CD14-positive monocyte (primary cell): ENCODE measurements at regions not wholly inside any gene's neighbourhood (a gene's known extent, or its start where the extent isn't known, plus 50 kb on each side); places are given as distances from the start of the nearest gene placed in this dataset.

ENCODE experiments used
- DNase-seq, 3 donors: peaks; one replicate each; pipeline ENCODE4 v3.0.0-alpha.2; 2011 to 2022
- H2AFZ ChIP-seq: 2 replicates; pipeline ENCODE4 v1.6.0; 2012; ENCODE audit warnings: mild to moderate bottlenecking, low read depth, low read length, inconsistent platforms; ENCODE audit not compliant: insufficient read depth, poor library complexity, severe bottlenecking
- H3K27ac ChIP-seq, 2 donors: 1 replicate in 1 of 2; 2 replicates in 1 of 2; pipeline ENCODE4 v1.5.1; 2012 to 2013; ENCODE audit warnings: low read length in 2 of 2, control low read depth in 1 of 2, inconsistent platforms in 1 of 2, low read depth in 1 of 2, mild to moderate bottlenecking in 1 of 2
- H3K27me3 ChIP-seq, 2 donors: one replicate each; pipeline versions ENCODE4 v1.6.0 to v1.6.1; 2011 to 2013; ENCODE audit warnings: low read length in 2 of 2; ENCODE audit not compliant: control insufficient read depth in 2 of 2, insufficient read depth in 2 of 2
- H3K36me3 ChIP-seq, 2 donors: replicated peaks in 1 of 2; 1 replicate in 1 of 2; 2 replicates in 1 of 2; pipeline versions ENCODE4 v1.5.1 to v1.6.1; 2012 to 2013; ENCODE audit warnings: low read length in 2 of 2, control low read depth in 1 of 2, inconsistent platforms in 1 of 2, mild to moderate bottlenecking in 1 of 2; ENCODE audit not compliant: insufficient read depth in 2 of 2, control insufficient read depth in 1 of 2
- H3K4me1 ChIP-seq, 2 donors: 1 replicate in 1 of 2; 2 replicates in 1 of 2; pipeline versions ENCODE4 v1.5.1 to v1.6.1; 2012 to 2013; ENCODE audit warnings: low read length in 2 of 2, control low read depth in 1 of 2, inconsistent platforms in 1 of 2, mild to moderate bottlenecking in 1 of 2, moderate library complexity in 1 of 2; ENCODE audit not compliant: insufficient read depth in 2 of 2, control insufficient read depth in 1 of 2
- H3K4me2 ChIP-seq: replicated peaks from 2 replicates; pipeline ENCODE3; 2012; ENCODE audit warnings: low read length, moderate library complexity, mild to moderate bottlenecking; ENCODE audit not compliant: poor library complexity, severe bottlenecking; ENCODE audit errors: extremely low read depth
- H3K4me3 ChIP-seq, 3 experiments: fragments of 200-600 bp in 1 of 3; sonication (generic) in 1 of 3; replicated peaks in 1 of 3; 1 replicate in 2 of 3; 2 replicates in 1 of 3; pipeline ENCODE4 v1.5.1; 2011 to 2013; ENCODE audit warnings: low read length in 3 of 3, mild to moderate bottlenecking in 3 of 3, control low read depth in 2 of 3, low read depth in 2 of 3, inconsistent platforms in 1 of 3, moderate library complexity in 1 of 3
- H3K79me2 ChIP-seq: 2 replicates; pipeline ENCODE4 v1.6.0; 2012; ENCODE audit warnings: mild to moderate bottlenecking, control low read depth, inconsistent platforms, low read length, moderate library complexity; ENCODE audit not compliant: insufficient read depth
- H3K9ac ChIP-seq: 2 replicates; pipeline ENCODE4 v1.6.0; 2017; ENCODE audit warnings: low read length, mild to moderate bottlenecking; ENCODE audit not compliant: insufficient read depth, poor library complexity, severe bottlenecking
- H3K9me3 ChIP-seq, 2 donors: replicated peaks in 1 of 2; 1 replicate in 1 of 2; 2 replicates in 1 of 2; pipeline versions ENCODE4 v1.5.1 to v1.6.1; 2012 to 2013; ENCODE audit warnings: low read length in 2 of 2, control low read depth in 1 of 2; ENCODE audit not compliant: control insufficient read depth in 1 of 2, insufficient read depth in 1 of 2
- H4K20me1 ChIP-seq: 2 replicates; pipeline ENCODE4 v1.6.0; 2012; ENCODE audit warnings: mild to moderate bottlenecking, low read length, control low read depth, moderate library complexity; ENCODE audit not compliant: insufficient read depth
- H3K27ac Mint-ChIP-seq, 7 donors: one replicate each; pipeline ENCODE4 v1.8.0; 2020; ENCODE audit warnings: mild to moderate bottlenecking in 7 of 7, mixed read lengths in 7 of 7, moderate library complexity in 6 of 7, inconsistent platforms in 2 of 7
- H3K27me3 Mint-ChIP-seq, 3 donors: one replicate each; pipeline ENCODE4 v1.8.0; 2021 to 2022; ENCODE audit warnings: low read depth in 3 of 3, mild to moderate bottlenecking in 3 of 3, mixed read lengths in 3 of 3, moderate library complexity in 3 of 3, inconsistent platforms in 1 of 3
- H3K36me3 Mint-ChIP-seq, 2 donors: one replicate each; pipeline ENCODE4 v1.8.0; 2020; ENCODE audit warnings: mixed read lengths in 2 of 2, inconsistent platforms in 1 of 2, mild to moderate bottlenecking in 1 of 2
- H3K4me1 Mint-ChIP-seq: one replicate; pipeline ENCODE4 v1.8.0; 2020; ENCODE audit warnings: mild to moderate bottlenecking, mixed read lengths
- H3K4me3 Mint-ChIP-seq, 2 donors: one replicate each; pipeline ENCODE4 v1.8.0; 2020; ENCODE audit warnings: mild to moderate bottlenecking in 2 of 2, mixed read lengths in 2 of 2, moderate library complexity in 1 of 2
- H3K9me3 Mint-ChIP-seq, 7 donors: one replicate each; pipeline ENCODE4 v1.8.0; 2020 to 2022; ENCODE audit warnings: mixed read lengths in 7 of 7, mild to moderate bottlenecking in 6 of 7, moderate library complexity in 6 of 7, inconsistent platforms in 2 of 7
- CTCF ChIP-seq: fragments of 200-600 bp; IDR thresholded peaks from one replicate; pipeline ENCODE4 v1.8.0; 2022; ENCODE audit warnings: antibody characterized with exemption, mild to moderate bottlenecking
- WGBS: methylation state at CpG from one replicate; pipeline ENCODE4 v1.1.5; 2013; ENCODE audit warnings: missing lambda C conversion rate; ENCODE audit not compliant: insufficient coverage; 5-methylcytosine and 5-hydroxymethylcytosine counted together
- intact Hi-C, 2 donors: fragments of 100-400 bp; cut with micrococcal nuclease; formaldehyde crosslinking; loops; one replicate each; pipeline versions ENCODE4 v1.15.0 to v1.15.1; 2023

DNA sequence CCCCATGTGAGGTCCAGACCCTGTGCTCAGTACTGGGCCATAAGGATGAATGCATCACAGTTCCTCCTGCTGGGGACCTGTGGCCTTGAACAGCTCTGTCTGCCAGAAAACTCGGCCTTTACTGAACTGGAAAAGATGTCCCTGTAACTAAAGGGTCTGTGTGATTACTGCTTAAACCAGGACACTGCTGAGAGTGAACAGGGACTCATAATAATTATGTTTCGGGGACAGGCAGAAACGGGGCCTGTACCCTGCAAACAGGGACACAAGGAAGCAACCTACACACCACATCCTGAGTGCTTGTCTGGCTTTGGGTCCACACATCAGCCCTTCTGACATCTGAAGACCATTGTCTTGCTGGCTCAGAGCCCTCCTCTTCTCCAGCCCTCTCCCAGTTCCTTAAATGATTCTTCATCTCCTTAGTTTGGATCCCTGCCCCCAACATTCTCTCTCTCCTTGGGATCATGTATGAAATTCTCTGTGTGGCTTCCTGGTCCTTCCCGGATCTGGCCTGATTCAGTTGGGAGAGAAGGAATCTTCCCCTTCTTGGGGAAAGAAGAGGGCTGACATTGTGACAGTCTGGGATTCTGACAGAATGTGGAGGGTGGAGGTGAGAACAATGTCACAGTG lies 248.0 kb downstream of the MYCN start:
- no peak for DNase-seq
- H3K27me3 ChIP-seq, result no peaks in the 10 kb centered on the region
- Mint-ChIP-seq H3K36me3 (no peaks in the 10 kb centered on the region), H3K4me1 (no peaks in the 10 kb centered on the region), H3K9me3 (no peaks in the 10 kb centered on the region), H3K27me3 (peaks cover 0 to 4% (median under 1%) of the 10 kb centered on the region in 3 donors), H3K4me3 (no peak overlapping the region), H3K27ac (no peak overlapping the region)
- no peak overlapping the region for H3K4me2 ChIP-seq
- no peaks in the 10 kb centered on the region for H3K36me3 ChIP-seq
- no peak overlapping the region for H3K27ac ChIP-seq
- no peaks in the 10 kb centered on the region for H3K79me2 ChIP-seq
- H3K9ac ChIP-seq, result no peak overlapping the region
- no peaks in the 10 kb centered on the region for H4K20me1 ChIP-seq
- 70% methylated on average over 4 of the region's 4 CpGs for WGBS
- no peaks in the 10 kb centered on the region for H3K4me1 ChIP-seq
- no peak overlapping the region for H2AFZ ChIP-seq
- H3K9me3 ChIP-seq, result no peaks in the 10 kb centered on the region
- H3K4me3 ChIP-seq, result no peak overlapping the region
- TF ChIP-seq CTCF, result no peak
- intact Hi-C loops, result no loop called here

DNA sequence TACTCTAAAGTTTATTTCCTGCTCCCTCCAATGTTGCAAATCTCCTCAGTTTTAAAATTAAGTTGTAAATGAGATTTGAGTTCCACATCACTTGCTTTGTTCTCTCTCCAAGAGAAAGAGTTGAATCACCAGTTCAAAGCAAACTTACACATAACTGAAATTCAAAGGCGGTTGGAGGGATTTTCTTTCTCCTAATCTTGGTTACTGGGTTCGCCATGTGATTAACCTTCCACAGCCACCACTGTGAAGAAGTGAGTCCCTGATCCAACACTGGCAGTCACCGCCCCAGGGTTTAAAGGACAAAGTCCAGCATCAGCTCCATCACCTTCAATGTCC lies 247.1 kb downstream of the MYCN start:
- no peak overlapping the region for H2AFZ ChIP-seq
- no peak overlapping the region for H3K27ac Mint-ChIP-seq
- H3K4me1 Mint-ChIP-seq, result no peaks in the 10 kb centered on the region
- WGBS, result no CpG with 5 or more reads among the region's 3 CpGs
- no peaks in the 10 kb centered on the region for H3K27me3 ChIP-seq
- H3K4me3 Mint-ChIP-seq, result no peak overlapping the region
- no peak overlapping the region for H3K27ac ChIP-seq
- no peaks in the 10 kb centered on the region for H3K9me3 ChIP-seq
- no peak overlapping the region for H3K9ac ChIP-seq
- H3K4me1 ChIP-seq, result no peaks in the 10 kb centered on the region
- H3K36me3 Mint-ChIP-seq, result no peaks in the 10 kb centered on the region
- H3K36me3 ChIP-seq, result no peaks in the 10 kb centered on the region
- no peaks in the 10 kb centered on the region for H3K9me3 Mint-ChIP-seq
- no peak overlapping the region for H3K4me3 ChIP-seq
- intact Hi-C loops, result no loop called here
- H3K4me2 ChIP-seq, result no peak overlapping the region
- H3K79me2 ChIP-seq, result no peaks in the 10 kb centered on the region
- peaks cover 0 to 4% (median 0%) of the 10 kb centered on the region in 3 donors for H3K27me3 Mint-ChIP-seq
- DNase-seq, result no peak
- TF ChIP-seq CTCF, result no peak
- H4K20me1 ChIP-seq, result no peaks in the 10 kb centered on the region
